Naive B cell (primary cell): ENCODE measurements at regions not wholly inside any gene's neighbourhood (a gene's known extent, or its start where the extent isn't known, plus 50 kb on each side); places are given as distances from the start of the nearest gene placed in this dataset.
A peak's percentile ranks its signal among the peaks of the same experiment; 100 is the strongest.
"Not testable (repeated sequence)": the region's sequence is repeated elsewhere in the genome, so short reads cannot be mapped to it uniquely, and the experiment has no call there.

Source experiments
- ATAC-seq, 2 donors: fragments of 150-1000 bp; cut with Tn5 transposase; 2 replicates each; pipeline ENCODE4 v1.10.0; 2021; ENCODE audit warnings: low read depth in 2 of 2, mild to moderate bottlenecking in 2 of 2, moderate library complexity in 2 of 2
- DNase-seq: peaks from one replicate; pipeline ENCODE4 v3.0.0; 2022
- H3K27ac Mint-ChIP-seq, 6 donors: one replicate each; pipeline ENCODE4 v1.8.0; 2020 to 2022; ENCODE audit warnings: mild to moderate bottlenecking in 6 of 6, mixed read lengths in 6 of 6, moderate library complexity in 5 of 6, inconsistent platforms in 2 of 6
- H3K27me3 Mint-ChIP-seq, 3 donors: one replicate each; pipeline ENCODE4 v1.8.0; 2021 to 2022; ENCODE audit warnings: mixed read lengths in 3 of 3, mild to moderate bottlenecking in 1 of 3
- H3K36me3 Mint-ChIP-seq, 2 donors: one replicate each; pipeline ENCODE4 v1.8.0; 2020 to 2022; ENCODE audit warnings: mixed read lengths in 2 of 2, inconsistent platforms in 1 of 2, mild to moderate bottlenecking in 1 of 2
- H3K4me1 Mint-ChIP-seq, 3 donors: one replicate each; pipeline ENCODE4 v1.8.0; 2020 to 2022; ENCODE audit warnings: mixed read lengths in 3 of 3, inconsistent platforms in 1 of 3, mild to moderate bottlenecking in 1 of 3, moderate library complexity in 1 of 3
- H3K4me3 Mint-ChIP-seq, 8 donors: one replicate each; pipeline ENCODE4 v1.8.0; 2020 to 2022; ENCODE audit warnings: mild to moderate bottlenecking in 8 of 8, mixed read lengths in 8 of 8, moderate library complexity in 8 of 8, inconsistent platforms in 2 of 8
- H3K9me3 Mint-ChIP-seq, 7 donors: one replicate each; pipeline ENCODE4 v1.8.0; 2020 to 2022; ENCODE audit warnings: mixed read lengths in 7 of 7, mild to moderate bottlenecking in 5 of 7, inconsistent platforms in 2 of 7, moderate library complexity in 1 of 7

GRCh38 chr4:108433394-108433793, 187.0 kb upstream of the RPL34 start:
- H3K27me3 Mint-ChIP-seq, H3K4me1 Mint-ChIP-seq, H3K36me3 Mint-ChIP-seq, H3K4me3 Mint-ChIP-seq, H3K27ac Mint-ChIP-seq, H3K9me3 Mint-ChIP-seq, DNase-seq, ATAC-seq: not testable (repeated sequence)

GRCh38 chr4:108432418-108432817, 188.0 kb upstream of the RPL34 start:
- Mint-ChIP-seq H3K9me3 (peaks cover 0 to 3% (median 1%) of the 10 kb centered on the region in 7 donors), H3K36me3 (no peaks in the 10 kb centered on the region), H3K4me1 (peaks cover 0 to 5% (median 0%) of the 10 kb centered on the region in 3 donors), H3K27ac (no peak overlapping the region), H3K27me3 (no peaks in the 10 kb centered on the region), H3K4me3 (no peak overlapping the region)
- DNase-seq (no peak), ATAC-seq (no peak)

DNA sequence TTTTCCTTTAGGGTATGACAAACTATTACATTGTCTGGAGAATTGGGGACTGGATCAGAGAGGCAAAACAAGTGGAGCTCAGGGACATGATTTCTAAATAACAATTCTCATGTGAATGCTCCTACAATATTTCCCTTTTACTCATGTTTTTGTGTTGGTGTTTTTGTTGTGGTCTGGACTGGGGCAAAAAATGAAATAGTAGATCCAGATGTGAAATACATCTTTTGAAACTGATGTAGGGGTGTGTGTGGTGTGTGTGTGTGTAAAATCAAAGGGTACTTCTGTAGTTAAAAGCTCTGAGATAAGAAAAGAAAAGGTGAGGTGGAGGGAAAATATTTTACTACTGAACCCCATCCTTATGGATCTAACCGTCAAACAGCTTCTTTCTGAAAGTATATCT, 188.4 kb upstream of the RPL34 start:
- no peak for DNase-seq
- H3K9me3 Mint-ChIP-seq = peaks cover 0 to 1% (median 0%) of the 10 kb centered on the region in 7 donors
- H3K4me1 Mint-ChIP-seq = peaks cover 0 to 5% (median 0%) of the 10 kb centered on the region in 3 donors
- no peak for ATAC-seq
- peak overlapping the region in 1 of 6 donors; percentile 28 for H3K27ac Mint-ChIP-seq
- H3K27me3 Mint-ChIP-seq = no peaks in the 10 kb centered on the region
- H3K4me3 Mint-ChIP-seq = no peak overlapping the region
- no peaks in the 10 kb centered on the region for H3K36me3 Mint-ChIP-seq

- no peak for ATAC-seq
- DNase-seq = no peak
- Mint-ChIP-seq H3K9me3 (no peaks in the 10 kb centered on the region), H3K4me1 (peaks cover 0 to 5% (median 0%) of the 10 kb centered on the region in 3 donors), H3K4me3 (no peak overlapping the region), H3K27me3 (no peaks in the 10 kb centered on the region), H3K36me3 (no peaks in the 10 kb centered on the region), H3K27ac (no peak overlapping the region)
Observed at GRCh38 chr4:108430921-108431320, 189.5 kb upstream of the RPL34 start.

GRCh38 chr4:108429662-108430061, 190.7 kb upstream of the RPL34 start:
- DNase-seq = no peak
- Mint-ChIP-seq H3K4me3 (no peak overlapping the region), H3K27me3 (no peaks in the 10 kb centered on the region), H3K4me1 (peaks cover 0 to 5% (median 0%) of the 10 kb centered on the region in 3 donors), H3K36me3 (no peaks in the 10 kb centered on the region), H3K27ac (no peak overlapping the region), H3K9me3 (no peaks in the 10 kb centered on the region)
- ATAC-seq = no peak

- H3K27ac Mint-ChIP-seq = no peak overlapping the region
- no peak overlapping the region for H3K4me3 Mint-ChIP-seq
- H3K9me3 Mint-ChIP-seq = peaks cover 0 to 1% (median 0%) of the 10 kb centered on the region in 7 donors
- no peaks in the 10 kb centered on the region for H3K36me3 Mint-ChIP-seq
- peaks cover 0 to 5% (median 0%) of the 10 kb centered on the region in 3 donors for H3K4me1 Mint-ChIP-seq
- no peak for DNase-seq
- no peaks in the 10 kb centered on the region for H3K27me3 Mint-ChIP-seq
- no peak for ATAC-seq
Observed at GRCh38 chr4:108428923-108429322, 191.5 kb upstream of the RPL34 start.

DNA sequence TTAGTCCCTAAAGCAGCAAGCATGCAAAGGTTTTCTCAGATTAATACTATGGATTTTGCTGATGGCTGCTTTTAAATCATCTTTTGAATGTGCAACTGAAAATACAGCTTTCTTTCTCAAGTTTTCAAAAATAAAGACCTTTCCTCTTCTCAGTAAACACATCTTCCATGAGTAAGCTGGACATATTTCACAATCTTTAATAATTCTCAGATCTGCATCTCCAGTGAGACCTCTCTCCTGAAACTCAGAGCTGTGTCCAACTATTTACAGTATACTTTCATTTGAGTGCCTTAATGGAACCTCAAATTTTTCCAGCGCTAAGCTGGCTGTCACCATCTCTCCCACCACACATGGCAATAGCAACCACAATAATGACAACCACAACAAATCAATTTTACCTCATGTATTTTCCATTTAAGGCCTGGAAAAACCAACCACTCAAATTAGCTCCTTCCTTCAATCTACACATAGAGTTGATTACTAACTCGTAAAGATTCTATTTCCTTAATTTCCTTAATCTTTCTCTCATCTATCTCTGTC, 192.4 kb upstream of the RPL34 start:
- no peak for DNase-seq
- Mint-ChIP-seq H3K4me3 (no peak overlapping the region), H3K27me3 (no peaks in the 10 kb centered on the region), H3K4me1 (no peaks in the 10 kb centered on the region), H3K36me3 (no peaks in the 10 kb centered on the region), H3K9me3 (peaks cover 0 to 3% (median 3%) of the 10 kb centered on the region in 7 donors), H3K27ac (no peak overlapping the region)
- no peak for ATAC-seq

DNA sequence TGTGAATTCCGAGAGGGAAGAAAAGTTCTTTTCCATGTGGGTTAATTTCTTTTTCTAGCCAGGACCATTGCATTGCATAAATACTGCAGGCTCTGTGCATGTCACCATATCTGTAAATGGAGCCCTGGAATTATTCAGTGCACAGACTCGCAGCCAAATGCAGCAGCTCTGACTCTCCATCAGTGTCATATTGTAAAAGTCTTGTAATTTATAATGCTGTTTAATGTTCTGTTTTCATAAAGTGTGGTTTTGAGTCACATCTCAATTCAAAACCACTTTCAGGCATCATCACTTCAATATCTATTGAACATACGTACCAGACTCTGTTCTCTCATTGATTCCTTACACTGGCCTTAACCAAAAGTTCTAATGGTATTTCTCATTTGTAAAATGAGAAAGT, 193.9 kb upstream of the RPL34 start:
- H3K4me3 Mint-ChIP-seq = no peak overlapping the region
- no peaks in the 10 kb centered on the region for H3K27me3 Mint-ChIP-seq
- no peaks in the 10 kb centered on the region for H3K36me3 Mint-ChIP-seq
- DNase-seq (no peak), ATAC-seq (no peak)
- no peaks in the 10 kb centered on the region for H3K4me1 Mint-ChIP-seq
- H3K27ac Mint-ChIP-seq = no peak overlapping the region
- peaks cover 7 to 19% (median 10%) of the 10 kb centered on the region in 7 donors for H3K9me3 Mint-ChIP-seq

GRCh38 chr4:108425988-108426387, 194.4 kb upstream of the RPL34 start:
- DNase-seq = no peak
- H3K27ac Mint-ChIP-seq = no peak overlapping the region
- H3K9me3 Mint-ChIP-seq = peaks cover 7 to 22% (median 10%) of the 10 kb centered on the region in 7 donors
- no peaks in the 10 kb centered on the region for H3K4me1 Mint-ChIP-seq
- no peaks in the 10 kb centered on the region for H3K36me3 Mint-ChIP-seq
- no peak overlapping the region for H3K4me3 Mint-ChIP-seq
- no peaks in the 10 kb centered on the region for H3K27me3 Mint-ChIP-seq
- ATAC-seq = no peak

GRCh38 chr4:108417923-108418322, 202.5 kb upstream of the RPL34 start:
- no peaks in the 10 kb centered on the region for H3K36me3 Mint-ChIP-seq
- peaks cover 0 to 6% (median 3%) of the 10 kb centered on the region in 3 donors for H3K27me3 Mint-ChIP-seq
- H3K4me3 Mint-ChIP-seq = no peak overlapping the region
- peaks cover 6 to 17% (median 10%) of the 10 kb centered on the region in 7 donors for H3K9me3 Mint-ChIP-seq
- no peaks in the 10 kb centered on the region for H3K4me1 Mint-ChIP-seq
- ATAC-seq (no peak), DNase-seq (no peak)
- H3K27ac Mint-ChIP-seq = peak overlapping the region in 1 of 6 donors; percentile 3

DNA sequence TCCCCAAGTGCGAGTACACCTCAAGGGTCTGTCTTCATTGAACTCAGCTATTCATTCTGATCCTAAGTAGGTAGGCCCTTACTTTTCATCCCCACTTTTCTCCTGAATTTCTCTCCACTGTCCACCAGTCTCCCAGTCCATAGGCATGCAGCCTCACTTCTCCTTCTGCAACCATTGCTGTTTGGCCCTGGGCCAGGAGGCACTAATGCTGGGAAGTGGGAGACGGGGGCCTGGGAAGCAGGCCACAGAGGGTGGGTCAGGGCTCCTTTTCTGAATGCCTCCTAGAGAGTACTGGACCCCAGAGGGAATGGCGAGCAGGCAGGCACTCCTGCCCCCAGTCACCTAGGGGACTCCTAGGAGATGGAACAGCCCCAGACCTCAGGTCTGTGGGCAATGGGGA, 203.5 kb upstream of the RPL34 start:
- no peak overlapping the region for H3K4me3 Mint-ChIP-seq
- H3K36me3 Mint-ChIP-seq = no peaks in the 10 kb centered on the region
- H3K27ac Mint-ChIP-seq = no peak overlapping the region
- peaks cover 0 to 7% (median 1%) of the 10 kb centered on the region in 7 donors for H3K9me3 Mint-ChIP-seq
- ATAC-seq = no peak
- no peak for DNase-seq
- peaks cover 0 to 6% (median 3%) of the 10 kb centered on the region in 3 donors for H3K27me3 Mint-ChIP-seq
- no peaks in the 10 kb centered on the region for H3K4me1 Mint-ChIP-seq

- DNase-seq (no peak), ATAC-seq (no peak)
- no peaks in the 10 kb centered on the region for H3K4me1 Mint-ChIP-seq
- peaks cover 0 to 6% (median 3%) of the 10 kb centered on the region in 3 donors for H3K27me3 Mint-ChIP-seq
- H3K27ac Mint-ChIP-seq = no peak overlapping the region
- H3K36me3 Mint-ChIP-seq = no peaks in the 10 kb centered on the region
- no peak overlapping the region for H3K4me3 Mint-ChIP-seq
- H3K9me3 Mint-ChIP-seq = peaks cover 0 to 5% (median 0%) of the 10 kb centered on the region in 7 donors
Observed at GRCh38 chr4:108415389-108415788, 205.0 kb upstream of the RPL34 start.

GRCh38 chr4:108411836-108412235, 208.5 kb upstream of the RPL34 start:
- no peaks in the 10 kb centered on the region for H3K4me1 Mint-ChIP-seq
- no peak overlapping the region for H3K27ac Mint-ChIP-seq

GRCh38 chr4:108409691-108410090, 210.7 kb upstream of the RPL34 start:
- not testable (repeated sequence) for H3K27me3 Mint-ChIP-seq, H3K36me3 Mint-ChIP-seq, ATAC-seq, H3K4me3 Mint-ChIP-seq, DNase-seq, H3K4me1 Mint-ChIP-seq, H3K27ac Mint-ChIP-seq
- H3K9me3 Mint-ChIP-seq = peaks cover 0 to 11% (median 3%) of the 10 kb centered on the region in 7 donors

More at GRCh38 chr4:108411836-108412235, 208.5 kb upstream of the RPL34 start:
- no peak overlapping the region for H3K4me3 Mint-ChIP-seq
- H3K9me3 Mint-ChIP-seq = peaks cover 0 to 4% (median 0%) of the 10 kb centered on the region in 7 donors
- DNase-seq (no peak), ATAC-seq (no peak)
- H3K27me3 Mint-ChIP-seq = no peaks in the 10 kb centered on the region
- no peaks in the 10 kb centered on the region for H3K36me3 Mint-ChIP-seq

DNA sequence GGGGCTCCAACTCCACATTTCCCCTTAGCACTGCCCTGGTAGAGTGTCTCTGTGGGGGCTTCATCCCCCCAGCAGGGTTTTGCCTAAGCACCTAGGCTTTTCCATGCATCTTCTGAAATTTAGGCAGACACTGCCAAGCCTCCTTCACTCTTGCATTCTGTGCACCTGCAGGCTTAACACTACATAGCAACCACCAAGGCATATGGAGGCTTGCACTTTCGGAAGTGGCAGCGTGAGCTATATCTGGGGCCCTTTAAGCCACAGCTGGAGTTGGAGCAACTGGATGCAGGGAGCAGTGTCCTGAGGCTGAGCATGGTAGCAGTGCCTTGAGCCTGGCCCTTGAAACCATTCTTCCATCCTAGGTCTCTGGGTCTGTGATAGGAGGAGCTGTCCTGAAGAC, 214.8 kb upstream of the RPL34 start:
- Mint-ChIP-seq H3K27me3 (no peaks in the 10 kb centered on the region), H3K36me3 (no peaks in the 10 kb centered on the region), H3K4me1 (no peaks in the 10 kb centered on the region), H3K9me3 (peaks cover 0 to 11% (median 3%) of the 10 kb centered on the region in 7 donors), H3K27ac (no peak overlapping the region), H3K4me3 (no peak overlapping the region)
- no peak for ATAC-seq
- no peak for DNase-seq
